IMR-90 (cell line): ENCODE measurements at regions not wholly inside any gene's neighbourhood (a gene's known extent, or its start where the extent isn't known, plus 50 kb on each side); places are given as distances from the start of the nearest gene placed in this dataset.

Source experiments
- BHLHE40 ChIP-seq: fragments of 150-350 bp; IDR thresholded peaks from 2 replicates; pipeline ENCODE4 v1.6.1; 2016; ENCODE audit warnings: mild to moderate bottlenecking, low read depth, low read length
- CTCF ChIP-seq: conservative IDR thresholded peaks from 2 replicates; pipeline ENCODE4 v1.5.1; 2012; ENCODE audit warnings: mild to moderate bottlenecking, low read depth, low read length, improper control_type of control experiment
- FOS ChIP-seq: fragments of 150-350 bp; IDR thresholded peaks from 2 replicates; pipeline ENCODE4 v1.6.1; 2016; ENCODE audit warnings: low read depth, low read length
- MAFK ChIP-seq: IDR thresholded peaks from 2 replicates; pipeline ENCODE4 v1.6.1; 2012; ENCODE audit warnings: low read depth, low read length, improper control_type of control experiment
- POLR2A ChIP-seq: IDR thresholded peaks from 2 replicates; pipeline ENCODE4 v1.6.1; 2012; ENCODE audit warnings: mild to moderate bottlenecking, low read depth, low read length
- RFX5 ChIP-seq: IDR thresholded peaks from 2 replicates; pipeline ENCODE4 v1.8.0; 2012; ENCODE audit warnings: low read depth, mild to moderate bottlenecking, low read length, moderate library complexity

GRCh38 chr18:46314011-46314410 is 209.8 kb downstream of the HAUS1 start:
- TF ChIP-seq POLR2A (no peak), MAFK (no peak), FOS (no peak), CTCF (no peak), RFX5 (no peak), BHLHE40 (no peak)
